ENCODE measurements at regions not wholly inside any gene's neighbourhood (a gene's known extent, or its start where the extent isn't known, plus 50 kb on each side); places are given as distances from the start of the nearest gene placed in this dataset.
"Not testable (repeated sequence)": the region's sequence is repeated elsewhere in the genome, so short reads cannot be mapped to it uniquely, and the experiment has no call there.

- not testable (repeated sequence) for TF ChIP-seq CTCF, POLR2A (IDR thresholded peaks at IDR 0.05)
Measured at GRCh38 chr21:22359599-22359998, 1361.4 kb downstream of the NCAM2 start.

Measured in breast epithelium (tissue), 3 donors.